Tongue (tissue), 2 donors: ENCODE measurements at regions not wholly inside any gene's neighbourhood (a gene's known extent, or its start where the extent isn't known, plus 50 kb on each side); places are given as distances from the start of the nearest gene placed in this dataset. TPM values are rescaled to one million over a fixed set of nuclear protein-coding genes. Genes with fewer than 3 reads are reported as not detected.
"Not testable (repeated sequence)": the region's sequence is repeated elsewhere in the genome, so short reads cannot be mapped to it uniquely, and the experiment has no call there.

Source experiments
- DNase-seq: peaks from one replicate; pipeline ENCODE4 v3.0.0-alpha.2; 2015
- small RNA-seq: library from RNA; depleted of rRNA; stranded (forward); fragments of <200 nt; gene quantifications from one replicate; pipeline ENCODE3, GENCODE V24; 2014; ENCODE audit warnings: low replicate concordance

DNA sequence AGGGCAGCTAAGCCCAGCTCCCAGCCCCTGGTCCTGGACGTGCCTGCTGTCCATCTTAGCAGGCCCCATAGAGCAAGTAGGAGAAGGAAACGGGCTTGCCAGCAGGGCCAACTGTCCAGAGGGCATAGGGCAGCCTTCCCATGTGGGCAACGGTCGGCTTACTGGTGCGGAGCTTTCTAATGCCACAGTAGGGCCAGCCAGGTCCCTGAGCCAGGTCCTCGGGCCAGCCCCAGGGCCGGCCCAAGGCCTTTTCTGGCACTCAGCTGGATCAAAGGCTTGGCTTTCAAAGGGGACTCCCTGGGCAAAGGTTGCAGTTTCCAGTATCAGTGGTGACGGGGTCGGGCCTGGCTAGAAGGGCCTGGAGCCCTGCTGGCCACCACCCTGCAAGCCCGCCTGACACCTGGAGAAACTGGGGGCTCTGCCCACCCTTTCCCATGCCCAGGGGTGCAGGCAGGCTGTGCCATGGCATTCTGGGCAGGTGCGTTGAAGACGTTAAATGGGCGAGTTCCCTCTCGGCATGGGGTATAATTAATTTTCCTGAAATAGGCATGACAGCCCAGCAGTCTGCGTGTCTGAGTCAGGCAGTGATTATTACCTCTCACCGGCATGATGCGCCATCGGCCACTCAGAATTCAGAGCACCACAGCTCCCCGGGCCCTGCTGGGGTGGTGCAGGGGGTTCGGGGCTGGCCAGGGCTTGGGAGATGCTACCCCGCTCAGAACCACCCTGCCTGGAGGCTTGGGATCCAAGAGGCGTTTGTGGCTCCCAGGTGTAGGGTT is 4387.3 kb upstream of the TPTE start:
- DNase-seq = not testable (repeated sequence)

DNA sequence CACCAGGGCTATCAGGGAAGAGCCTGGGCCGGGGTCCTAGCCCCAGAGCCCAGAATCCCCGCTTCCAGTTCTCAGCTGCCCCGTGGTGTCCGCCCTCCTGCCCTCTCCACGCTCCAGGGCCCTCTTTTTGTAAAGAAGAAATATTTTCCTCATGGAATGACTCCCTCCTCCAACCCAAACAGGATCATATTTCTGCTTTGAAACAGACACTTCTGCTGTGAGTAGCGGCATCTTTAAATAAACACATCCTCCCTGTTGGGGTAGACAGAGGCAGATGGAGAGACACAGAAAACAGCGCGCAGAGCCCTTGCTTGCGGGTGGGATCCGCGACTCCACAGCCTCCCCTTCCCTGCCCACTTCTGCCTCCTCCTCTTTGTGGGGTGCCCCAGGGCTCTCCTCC is 4384.7 kb upstream of the TPTE start:
- DNase-seq = not testable (repeated sequence)

DNA sequence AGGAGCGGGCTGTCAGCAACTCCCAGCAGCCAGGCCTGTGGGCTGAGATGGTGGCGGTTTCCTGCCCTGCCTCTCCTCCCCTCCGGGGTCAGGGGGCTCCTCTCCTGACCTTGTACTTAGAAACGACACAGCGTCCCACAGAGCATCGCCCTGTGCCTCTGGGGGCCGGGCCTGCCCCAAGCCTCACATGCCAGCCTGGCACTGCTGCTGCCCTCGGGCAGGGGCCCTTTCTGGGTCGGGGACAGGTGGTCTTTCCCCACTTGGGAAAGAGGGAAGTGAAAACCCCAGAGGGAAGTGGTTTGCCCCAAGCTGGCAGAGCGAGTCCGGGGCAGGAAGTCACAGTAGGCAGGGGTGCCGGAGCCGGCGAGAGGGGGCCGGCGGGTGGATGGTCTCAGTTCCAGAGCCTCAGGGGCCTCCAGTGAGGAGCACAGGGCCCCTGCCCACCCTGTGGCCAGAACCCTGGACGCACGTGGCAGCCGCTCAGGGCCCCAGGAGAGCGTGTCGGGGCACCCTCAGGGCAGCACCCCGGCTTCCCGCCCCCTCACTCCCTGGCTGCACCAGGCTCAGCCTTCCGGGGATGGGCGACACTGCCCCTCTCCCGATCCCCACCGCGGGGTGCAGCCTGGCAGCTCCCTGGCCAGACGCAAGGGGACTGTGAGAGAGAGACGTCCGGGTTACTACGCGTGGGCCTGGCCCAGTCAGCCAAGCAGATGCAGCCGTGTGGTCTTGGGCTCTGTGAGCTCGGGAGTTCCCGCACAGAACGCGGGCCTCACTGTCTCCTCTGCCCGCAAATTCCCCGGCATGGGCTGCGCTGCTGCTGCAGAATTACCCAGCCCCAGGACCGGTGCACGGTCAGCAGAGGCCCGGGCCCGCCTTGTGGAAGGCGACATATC is 4382.9 kb upstream of the TPTE start:
- not testable (repeated sequence) for DNase-seq

DNA sequence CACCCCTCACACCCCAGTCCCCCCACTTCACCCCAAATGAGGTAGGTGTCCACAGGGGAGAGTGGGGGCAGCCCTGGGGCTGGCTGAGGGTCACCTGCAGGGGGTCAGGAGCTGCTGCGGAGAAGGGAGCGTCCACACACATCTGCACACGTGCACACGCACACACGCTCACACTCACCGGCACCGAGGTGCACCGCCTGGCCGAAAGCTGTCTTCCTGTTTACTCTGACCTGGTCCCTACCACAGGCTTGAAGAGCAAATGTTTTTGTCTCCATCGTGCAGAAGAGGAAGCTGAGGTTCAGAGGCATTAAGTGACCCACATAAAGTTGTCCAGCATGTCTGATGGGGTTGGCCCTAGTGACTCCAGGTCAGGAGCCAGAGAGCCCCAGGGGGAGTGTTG is 4382.1 kb upstream of the TPTE start:
- not testable (repeated sequence) for DNase-seq

DNA sequence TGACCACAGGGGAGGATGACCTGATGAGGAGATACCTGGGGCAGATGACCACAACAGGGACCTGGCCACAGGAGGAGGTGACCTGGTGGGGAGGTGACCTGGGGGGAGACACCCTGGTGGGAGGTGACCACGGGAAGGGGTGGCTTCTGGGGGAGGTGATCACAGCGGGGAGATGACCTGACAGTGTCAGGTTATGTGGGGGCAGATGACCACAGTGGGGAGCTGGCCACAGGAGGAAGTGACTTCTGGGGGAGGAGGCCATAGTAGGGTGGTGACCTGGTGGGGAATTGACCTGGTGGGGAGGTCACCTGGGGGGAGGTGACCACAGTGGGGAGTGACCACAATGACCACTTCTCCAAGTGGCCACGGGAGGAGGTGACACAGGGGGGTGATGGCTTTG is 4381.5 kb upstream of the TPTE start:
- DNase-seq = not testable (repeated sequence)

DNA sequence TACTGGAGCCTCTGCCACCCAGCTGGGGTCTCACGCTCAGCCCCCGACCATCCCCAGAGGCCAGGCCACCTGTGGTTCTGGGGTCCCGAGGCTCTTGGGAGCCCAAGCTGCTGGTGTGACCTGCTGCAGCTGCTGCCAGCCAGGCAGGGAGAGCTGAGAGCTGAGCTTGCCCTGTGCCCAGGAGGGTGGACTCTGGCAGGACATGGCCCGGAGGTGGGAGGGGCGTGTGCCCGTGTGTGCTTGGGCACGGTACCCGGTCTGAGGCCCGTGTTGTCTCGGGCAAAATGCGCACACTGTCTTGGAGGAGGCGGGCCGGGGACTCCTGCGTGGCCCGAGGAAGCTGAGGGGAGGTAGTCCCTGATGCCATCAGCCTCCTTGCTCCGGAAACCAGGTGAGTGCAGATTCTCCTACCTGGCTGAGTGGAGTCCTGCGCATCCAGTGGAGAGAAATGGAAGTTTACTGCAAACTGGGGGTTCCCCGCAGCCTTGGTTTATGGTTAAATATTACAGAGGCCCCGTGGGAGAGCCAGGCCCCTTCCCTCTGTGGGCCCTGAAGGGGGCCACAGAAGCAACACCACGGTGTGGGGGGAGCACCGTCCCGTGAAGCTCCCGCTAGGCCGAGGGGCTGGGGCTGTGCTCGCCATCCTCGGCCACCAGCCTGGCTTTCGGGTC is 4380.8 kb upstream of the TPTE start:
- DNase-seq = not testable (repeated sequence)

DNA sequence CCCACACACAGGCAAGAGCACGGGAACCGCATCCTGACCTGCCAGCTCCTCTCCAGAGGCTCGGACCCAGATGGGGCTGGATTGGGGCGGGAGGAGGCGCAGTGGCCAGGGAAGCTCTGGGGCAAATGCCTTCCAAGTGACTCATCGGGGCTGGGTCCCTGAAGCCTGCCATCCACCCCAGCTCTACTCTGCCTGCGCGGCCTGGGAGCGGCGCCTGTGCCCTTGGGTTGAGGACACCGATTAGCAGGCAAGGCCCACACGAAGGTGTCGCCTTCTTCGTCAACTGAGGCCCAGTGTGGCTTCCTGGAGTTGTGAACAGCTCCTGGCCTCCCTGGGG is 4380.3 kb upstream of the TPTE start:
- not testable (repeated sequence) for DNase-seq

DNA sequence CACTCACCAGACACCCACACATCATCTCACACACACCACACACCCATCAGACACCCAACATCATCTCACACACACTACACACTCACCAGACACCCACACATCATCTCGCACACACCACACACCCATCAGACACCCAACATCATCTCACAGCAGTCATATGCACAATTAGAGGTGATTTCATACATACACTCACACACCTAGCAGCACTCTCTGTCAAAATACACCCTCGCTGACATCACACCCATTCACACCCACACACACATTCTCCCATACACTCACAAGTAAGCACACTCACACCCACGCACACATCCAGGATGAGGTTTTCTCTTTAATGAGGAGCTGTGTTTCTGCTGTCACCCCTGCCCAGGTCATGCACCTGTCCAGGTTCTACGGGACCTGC is 4368.2 kb upstream of the TPTE start:
- DNase-seq = not testable (repeated sequence)

DNA sequence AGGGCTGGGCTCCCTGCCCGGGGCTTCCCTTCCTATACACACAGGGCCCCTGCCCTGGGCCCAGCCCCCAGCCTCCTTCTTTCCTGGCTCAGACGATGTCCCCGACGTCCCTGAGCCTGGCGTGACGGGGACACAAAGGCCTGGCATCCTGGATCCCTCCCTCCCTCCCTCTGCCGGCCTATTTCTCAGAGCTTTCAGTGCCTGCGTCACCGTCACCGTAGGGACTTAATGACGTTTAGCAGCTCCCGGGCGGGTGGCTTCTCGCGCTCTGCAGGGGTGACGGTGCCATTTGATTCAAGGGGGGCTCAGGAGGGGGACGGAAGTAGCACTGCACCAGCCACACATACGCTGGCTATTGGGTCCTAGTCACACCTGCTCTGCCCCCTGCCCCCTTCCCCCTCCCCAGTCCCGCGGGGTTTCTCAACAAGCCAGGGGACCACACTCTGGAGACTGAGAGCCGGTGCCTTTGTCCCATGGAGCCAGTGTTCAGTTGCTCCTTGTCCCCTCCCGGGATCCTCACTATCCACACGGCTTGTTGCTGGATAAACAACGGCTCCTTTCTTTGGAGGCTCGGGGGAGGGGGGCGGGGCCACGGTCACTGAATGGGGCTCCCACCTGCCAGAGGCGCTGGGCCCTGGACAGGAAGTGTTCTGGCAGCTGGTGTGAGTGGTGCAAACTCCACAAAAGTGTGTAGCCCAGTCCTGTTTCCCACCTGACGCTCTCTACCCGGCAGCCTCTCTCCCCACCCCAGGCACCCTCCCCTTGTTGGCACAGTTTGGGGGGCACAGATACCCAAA is 4366.7 kb upstream of the TPTE start:
- DNase-seq = not testable (repeated sequence)

DNA sequence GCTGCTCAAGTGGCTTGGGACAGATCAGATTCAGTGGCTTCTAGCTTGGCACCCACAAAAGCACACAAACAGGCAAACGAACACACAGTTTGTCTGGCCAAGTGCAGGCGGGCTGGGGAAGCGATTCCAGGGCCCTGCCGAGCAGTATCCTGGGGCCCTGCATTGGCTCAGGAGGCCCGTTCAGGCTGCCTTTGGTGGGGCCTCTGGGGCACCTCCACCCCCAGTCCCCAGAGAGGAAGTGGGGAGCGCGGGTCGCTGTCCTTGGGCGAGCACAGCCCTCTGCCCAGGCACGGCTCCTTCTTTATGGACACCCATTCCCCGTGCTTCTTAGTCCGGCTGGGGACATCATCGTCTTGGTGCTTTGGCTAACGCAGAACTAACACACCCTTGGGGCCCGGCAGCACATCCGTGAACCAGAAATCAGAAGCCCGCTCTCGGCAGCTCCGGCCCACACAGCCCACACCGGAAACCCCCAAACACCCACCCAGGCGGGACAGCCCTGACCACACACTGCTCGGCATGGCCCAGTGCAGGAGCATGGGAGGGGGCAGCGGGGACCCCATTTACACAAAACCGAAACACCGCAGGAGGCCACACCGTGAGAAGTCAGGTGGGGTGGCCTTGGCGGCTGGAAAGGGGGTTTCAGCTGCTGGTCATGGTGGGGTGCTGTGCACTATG is 4364.5 kb upstream of the TPTE start:
- not testable (repeated sequence) for DNase-seq

DNA sequence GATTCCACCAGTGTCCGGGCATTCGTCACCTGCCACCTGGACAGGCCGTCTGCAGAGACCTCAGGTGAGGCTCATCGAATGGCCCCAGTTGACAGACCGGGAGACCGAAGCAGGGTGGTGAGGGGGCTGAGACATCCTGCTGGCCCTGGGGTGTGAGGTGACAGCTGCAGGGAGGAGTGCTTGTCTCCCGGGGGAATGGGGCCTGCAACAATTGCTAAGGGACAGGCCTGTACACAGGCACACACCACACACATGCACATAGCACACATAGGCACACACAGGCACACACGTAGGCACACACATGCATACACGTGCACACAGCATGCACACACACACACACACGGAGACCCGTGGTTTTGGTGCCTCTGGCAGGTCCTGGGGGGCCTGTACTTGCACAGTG is 4363.9 kb upstream of the TPTE start:
- not testable (repeated sequence) for DNase-seq

DNA sequence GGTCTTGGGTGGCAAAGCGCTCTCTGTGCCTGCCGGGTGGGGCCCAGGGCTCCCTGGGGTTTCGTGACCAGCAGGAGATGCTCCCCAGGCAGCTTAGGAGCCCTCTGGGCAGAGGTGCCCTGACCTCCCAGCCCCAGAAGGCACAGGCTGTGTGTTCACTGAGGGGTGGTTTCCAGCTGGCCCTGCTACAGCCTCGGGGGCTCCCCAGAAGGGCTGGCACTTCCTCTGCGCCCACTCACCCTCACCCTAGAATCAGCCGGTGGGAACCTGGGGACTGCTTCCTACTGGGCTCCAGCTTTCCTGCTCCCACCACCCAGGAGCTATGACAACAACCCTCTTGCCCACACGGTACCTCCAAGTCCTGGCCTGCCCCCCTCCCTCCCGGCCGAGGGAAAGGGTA is 4363.2 kb upstream of the TPTE start:
- DNase-seq = not testable (repeated sequence)

Small RNAs in the stretch of these regions (small RNA-seq; reads per million reads assigned to genes)
- not detected for gene CU639417.2
